GM21528 (cell line): ENCODE measurements at regions not wholly inside any gene's neighbourhood (a gene's known extent, or its start where the extent isn't known, plus 50 kb on each side); places are given as distances from the start of the nearest gene placed in this dataset.
"Not testable (repeated sequence)": the region's sequence is repeated elsewhere in the genome, so short reads cannot be mapped to it uniquely, and the experiment has no call there.

Experiments used
- ATAC-seq: cut with Tn5 transposase; IDR thresholded peaks from one replicate; pipeline ENCODE4 v1.9.1; 2021; ENCODE audit warnings: mild to moderate bottlenecking, moderate library complexity; ENCODE audit not compliant: unreplicated experiment, low FRiP score

DNA sequence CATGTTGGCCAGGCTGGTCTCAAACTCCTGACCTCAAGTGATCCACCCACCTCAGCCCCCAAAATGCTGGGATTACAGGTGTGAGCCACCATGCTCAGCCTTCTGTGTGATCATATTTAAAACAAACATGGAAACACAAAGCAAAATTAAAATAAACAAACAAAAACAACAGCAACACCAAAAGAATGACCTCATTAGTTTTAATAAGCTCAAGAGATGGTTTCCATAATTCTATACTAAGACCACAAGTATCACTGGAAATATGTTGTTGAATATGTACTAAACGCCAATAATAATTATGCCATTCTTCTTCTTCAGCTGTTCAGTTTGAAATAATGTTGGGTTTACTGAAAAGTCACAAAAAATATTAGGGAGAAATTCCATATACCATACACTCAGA lies 526.4 kb downstream of the LRRIQ3 start:
- ATAC-seq, result no peak

GRCh38 chr1:73667959-73668358 lies 530.0 kb downstream of the LRRIQ3 start:
- not testable (repeated sequence) for ATAC-seq

GRCh38 chr1:73662526-73662925 lies 535.5 kb downstream of the LRRIQ3 start:
- no peak for ATAC-seq

GRCh38 chr1:73659136-73659535 lies 538.8 kb downstream of the LRRIQ3 start:
- no peak for ATAC-seq

- ATAC-seq, result no peak
Observed at GRCh38 chr1:73654714-73655113, 543.3 kb downstream of the LRRIQ3 start.

DNA sequence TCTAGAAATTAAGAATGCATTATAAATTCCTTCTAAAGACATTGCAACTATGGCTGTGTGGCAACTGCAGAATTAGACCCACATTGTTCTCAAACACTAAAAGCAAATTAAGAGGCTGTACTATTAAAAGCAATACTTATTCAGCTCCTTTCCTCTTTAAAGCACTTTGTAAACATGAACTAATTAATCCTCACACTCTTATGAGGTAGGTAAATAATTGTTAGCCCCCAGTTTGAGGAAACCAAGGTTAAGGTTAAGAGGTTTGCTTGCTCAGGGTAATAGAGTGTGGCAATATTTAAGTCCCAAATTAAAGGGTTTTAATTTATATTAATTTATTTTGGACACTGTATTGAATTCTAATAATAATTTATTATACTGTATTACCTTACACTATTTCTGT lies 553.8 kb downstream of the LRRIQ3 start:
- no peak for ATAC-seq

GRCh38 chr1:73639494-73639893 lies 558.5 kb downstream of the LRRIQ3 start:
- ATAC-seq, result no peak

DNA sequence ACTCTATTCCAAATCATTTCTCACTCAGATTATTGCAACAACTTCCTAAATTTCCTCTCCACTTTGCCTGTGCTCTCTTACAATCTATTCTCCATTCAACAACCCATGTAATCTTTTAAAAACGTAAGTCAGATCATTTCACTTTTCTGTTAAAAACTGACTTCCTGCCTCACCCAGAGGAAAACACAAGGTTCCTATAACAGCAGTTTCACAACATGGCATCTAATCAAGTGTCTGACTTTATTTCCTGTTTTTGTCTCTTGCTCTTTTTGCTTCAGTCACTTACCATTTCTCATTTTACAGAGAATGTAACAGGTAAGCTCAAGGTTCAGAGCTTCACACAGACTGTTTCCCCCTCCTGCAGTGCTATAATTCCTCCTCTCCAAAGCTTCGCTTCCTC lies 560.7 kb downstream of the LRRIQ3 start:
- ATAC-seq, result no peak

DNA sequence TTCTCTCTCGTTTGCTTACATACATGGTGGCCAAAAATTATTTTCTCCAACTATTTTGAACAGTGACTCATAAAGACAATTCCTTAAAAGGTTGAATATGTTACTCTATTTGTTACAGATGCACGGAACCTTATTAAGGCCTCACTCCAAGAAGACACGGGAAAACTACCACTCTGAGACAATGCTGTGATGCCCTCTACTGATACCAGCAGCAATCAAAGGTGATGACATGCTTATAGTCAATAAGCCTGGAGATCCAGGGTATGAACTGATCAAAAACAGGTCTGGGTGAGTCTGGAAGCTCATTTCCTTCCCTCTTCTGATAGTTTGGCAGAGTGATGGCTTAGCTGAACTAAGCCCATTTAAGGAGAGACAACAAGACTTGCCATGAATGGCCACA lies 563.0 kb downstream of the LRRIQ3 start:
- no peak for ATAC-seq

DNA sequence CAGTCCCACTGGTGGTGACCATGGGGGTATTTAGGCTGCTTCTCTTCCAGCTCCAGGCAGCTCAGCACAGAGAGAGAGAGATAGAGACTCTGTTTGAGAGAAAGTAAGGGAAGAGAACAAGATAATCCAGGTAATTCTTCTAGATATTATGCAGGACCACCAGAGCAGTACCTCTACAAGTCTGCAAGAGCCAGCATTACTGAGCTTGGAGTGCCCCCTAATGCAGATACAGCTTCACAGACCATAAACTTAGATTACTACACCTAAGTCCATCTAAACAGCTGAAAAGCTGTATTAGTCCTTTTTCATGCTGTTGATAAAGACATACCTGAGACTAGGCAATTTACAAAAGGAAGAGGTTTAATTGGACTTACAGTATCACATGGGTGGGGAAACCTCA lies 570.3 kb downstream of the LRRIQ3 start:
- no peak for ATAC-seq

- ATAC-seq, result no peak
Observed at GRCh38 chr1:73626326-73626725, 571.6 kb downstream of the LRRIQ3 start.

- ATAC-seq, result no peak
Observed at GRCh38 chr1:73623946-73624345, 574.0 kb downstream of the LRRIQ3 start.

- ATAC-seq, result no peak
Observed at GRCh38 chr1:73617145-73617544, 580.8 kb downstream of the LRRIQ3 start.

- no peak for ATAC-seq
Observed at GRCh38 chr1:73611681-73612080, 586.3 kb downstream of the LRRIQ3 start.

DNA sequence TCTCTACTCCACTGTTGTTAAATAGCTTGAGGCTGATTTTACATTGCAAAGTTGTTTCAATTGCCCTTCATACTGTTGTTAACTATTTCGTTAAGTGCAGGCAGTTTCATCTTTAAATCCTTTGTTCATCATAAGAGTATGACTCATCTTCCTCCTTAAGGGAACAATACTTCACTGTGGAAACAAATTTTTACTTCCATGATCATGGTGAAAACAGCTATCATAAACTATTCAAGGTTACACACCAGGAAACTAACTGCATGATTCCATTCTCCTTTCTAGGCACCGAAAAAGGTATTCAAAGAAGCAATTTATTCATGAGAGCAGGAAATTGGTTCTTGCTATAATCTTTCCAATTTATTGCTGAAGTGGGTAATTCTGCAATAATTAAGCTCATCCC lies 593.2 kb downstream of the LRRIQ3 start:
- ATAC-seq, result no peak

DNA sequence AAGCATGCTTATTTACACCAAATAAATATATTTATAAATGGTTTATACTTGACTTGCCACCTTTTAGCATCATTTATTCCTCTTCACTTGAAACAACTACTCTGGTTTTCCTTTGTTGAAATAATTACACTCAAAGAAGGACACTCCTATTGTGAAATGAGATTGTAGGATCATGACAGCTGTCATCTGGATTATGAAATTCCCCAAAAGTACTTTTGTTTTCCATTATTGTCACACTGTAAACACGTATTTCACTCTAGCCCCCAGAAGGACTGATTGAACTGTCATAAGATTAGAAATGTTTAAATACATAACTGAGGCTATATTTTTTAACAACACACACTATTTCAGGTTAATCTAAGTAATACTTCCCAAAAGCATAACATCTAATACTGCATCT lies 593.8 kb downstream of the LRRIQ3 start:
- ATAC-seq, result no peak

DNA sequence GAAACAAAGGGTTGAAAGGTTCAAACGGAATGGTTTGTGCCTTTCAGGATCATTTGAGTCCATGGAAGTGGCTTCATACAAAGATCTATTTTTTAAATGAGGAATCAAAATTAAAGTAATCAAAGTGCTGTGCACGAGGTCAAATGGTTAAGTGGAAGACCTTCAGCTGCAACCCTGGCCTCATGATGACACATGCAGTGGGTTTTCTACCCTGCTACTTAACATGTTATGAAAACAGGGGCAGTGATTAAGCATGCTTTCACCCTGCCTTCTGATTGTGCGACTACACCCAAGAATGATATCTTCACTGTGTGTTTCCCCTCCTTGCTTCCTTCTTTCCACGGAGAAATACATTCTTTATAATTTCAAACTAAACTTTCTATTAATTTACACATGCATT lies 604.2 kb downstream of the LRRIQ3 start:
- ATAC-seq, result no peak

DNA sequence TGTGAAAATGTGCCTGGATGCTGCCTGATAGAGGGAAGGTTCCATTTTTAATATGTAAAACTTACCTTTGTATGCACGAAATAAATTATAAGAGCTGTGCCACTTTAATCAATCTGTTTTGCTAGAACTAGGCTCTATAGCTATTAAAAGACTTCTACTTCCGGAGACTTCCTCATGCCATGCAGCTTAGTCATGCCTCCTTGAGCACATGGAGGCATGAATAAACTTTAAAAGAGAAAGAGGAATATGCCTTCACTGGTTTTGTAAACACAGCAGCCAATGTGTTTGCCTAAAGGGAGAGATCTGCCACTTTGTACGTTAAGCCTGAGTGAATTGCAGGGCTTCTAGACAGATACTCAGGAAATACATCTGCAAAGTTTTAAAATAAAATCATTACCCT lies 604.6 kb downstream of the LRRIQ3 start:
- ATAC-seq, result no peak

DNA sequence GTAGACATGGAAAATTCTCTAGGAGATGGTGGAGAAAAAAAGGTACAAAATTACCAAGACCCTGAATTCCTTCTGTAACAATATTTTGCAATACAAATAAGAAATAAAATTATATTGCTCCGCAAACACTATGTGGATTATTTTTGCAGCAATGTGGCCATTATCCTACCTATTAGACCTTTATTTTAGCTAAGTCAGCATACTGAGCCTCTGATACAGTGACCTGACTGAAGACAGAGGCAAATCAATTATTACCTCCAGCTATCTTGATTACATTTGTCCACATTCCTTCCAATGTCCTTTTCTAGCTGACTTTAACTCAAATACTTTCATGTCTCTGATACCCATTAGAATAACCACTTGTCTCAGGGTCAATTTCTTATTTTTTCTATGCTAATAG lies 610.9 kb downstream of the LRRIQ3 start:
- ATAC-seq, result no peak

DNA sequence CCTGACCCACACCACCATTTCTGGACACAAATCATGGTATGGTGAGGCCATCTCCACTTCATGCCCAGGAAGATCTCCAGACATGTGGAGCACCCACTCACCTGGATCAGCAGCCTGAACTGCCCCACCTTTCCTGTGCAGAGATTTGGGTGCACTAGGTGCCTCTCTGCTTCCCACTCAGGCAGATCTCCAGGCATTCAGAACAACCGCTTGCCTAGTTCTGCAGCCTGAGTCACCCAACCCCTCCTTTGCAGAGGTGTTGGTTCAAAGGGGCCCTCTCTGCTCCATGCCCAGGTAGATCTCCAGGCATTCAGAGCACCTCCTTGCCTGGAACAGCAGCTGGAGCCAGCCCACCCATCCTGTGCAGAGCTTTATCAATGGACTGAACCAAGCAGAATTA lies 620.8 kb downstream of the LRRIQ3 start:
- ATAC-seq, result no peak

- no peak for ATAC-seq
Observed at GRCh38 chr1:73576083-73576482, 621.9 kb downstream of the LRRIQ3 start.

- no peak for ATAC-seq
Observed at GRCh38 chr1:73564294-73564693, 633.7 kb downstream of the LRRIQ3 start.

- no peak for ATAC-seq
Observed at GRCh38 chr1:73556270-73556669, 641.7 kb downstream of the LRRIQ3 start.

DNA sequence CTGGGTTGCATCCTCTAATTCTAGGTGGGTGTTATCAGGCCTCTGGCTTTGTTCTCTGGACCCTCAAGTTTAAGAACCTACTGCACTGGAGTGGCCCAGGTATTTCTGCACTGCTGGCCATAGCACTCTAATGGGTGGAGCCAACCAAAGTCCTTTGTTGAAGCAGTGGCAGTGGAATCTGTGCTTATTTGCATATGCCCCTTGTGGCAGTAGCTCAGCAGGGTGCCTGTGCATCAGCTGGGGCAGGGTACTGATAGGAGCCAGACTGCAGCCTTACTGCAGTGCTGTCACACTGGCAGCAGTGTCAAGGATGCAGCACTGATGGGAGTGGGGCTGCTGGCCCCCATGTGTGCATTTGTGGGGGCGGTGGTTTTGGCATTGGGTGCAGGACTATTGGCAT lies 660.6 kb downstream of the LRRIQ3 start:
- ATAC-seq, result no peak
